OCI-LY3 (cell line): ENCODE measurements at regions not wholly inside any gene's neighbourhood (a gene's known extent, or its start where the extent isn't known, plus 50 kb on each side); places are given as distances from the start of the nearest gene placed in this dataset.

Experiments used
- H2AFZ ChIP-seq: fragments of 200-600, 300-600 bp; shearing (Covaris generic); 2 replicates; pipeline ENCODE4 v1.6.0; 2014; ENCODE audit warnings: antibody characterized with exemption, low read depth, low read length
- H3K27ac ChIP-seq: fragments of 200-600, 300-600 bp; sonication (generic); 2 replicates; pipeline ENCODE4 v1.5.1; 2014; ENCODE audit warnings: mild to moderate bottlenecking, low read length, moderate library complexity, mixed read lengths
- H3K27me3 ChIP-seq: fragments of 200-600, 300-600 bp; sonication (generic); 2 replicates; pipeline ENCODE4 v1.6.1; 2014; ENCODE audit warnings: low read depth, low read length, mixed read lengths
- H3K36me3 ChIP-seq: fragments of 200-600, 300-600 bp; sonication (generic); replicated peaks from 2 replicates; pipeline ENCODE3; 2014; ENCODE audit warnings: low read depth, low read length, mixed read lengths
- H3K4me1 ChIP-seq: fragments of 300-600, 200-600 bp; sonication (generic); 2 replicates; pipeline ENCODE4 v1.6.1; 2014; ENCODE audit warnings: low read length, mixed read lengths
- H3K4me2 ChIP-seq: fragments of 200-600, 300-600 bp; sonication (generic); 2 replicates; pipeline ENCODE4 v1.6.1; 2014; ENCODE audit warnings: low read length, mixed read lengths
- H3K4me3 ChIP-seq: fragments of 300-600, 200-600 bp; sonication (generic); 2 replicates; pipeline ENCODE4 v1.5.1; 2014; ENCODE audit warnings: antibody characterized with exemption, mild to moderate bottlenecking, low read length, moderate library complexity
- H3K79me2 ChIP-seq: fragments of 300-600, 200-600 bp; shearing (Covaris generic); 2 replicates; pipeline ENCODE4 v1.6.1; 2014; ENCODE audit warnings: mild to moderate bottlenecking, low read length, mixed read lengths
- H3K9ac ChIP-seq: fragments of 300-600, 200-600 bp; shearing (Covaris generic); 2 replicates; pipeline ENCODE4 v1.6.0; 2014; ENCODE audit warnings: mild to moderate bottlenecking, low read length, moderate library complexity
- H3K9me3 ChIP-seq: fragments of 200-600, 300-600 bp; shearing (Covaris generic); 2 replicates; pipeline ENCODE4 v1.6.1; 2014; ENCODE audit warnings: low read length, mixed read lengths; ENCODE audit not compliant: insufficient read depth
- H4K20me1 ChIP-seq: fragments of 200-600, 300-600 bp; sonication (generic); 2 replicates; pipeline ENCODE4 v1.6.1; 2016; ENCODE audit warnings: low read length, mixed read lengths; ENCODE audit not compliant: insufficient read depth
- EZH2phosphoT487 ChIP-seq: fragments of 200-600 bp; shearing (Covaris generic); IDR thresholded peaks from 2 replicates; pipeline ENCODE4 v1.6.1; 2018; ENCODE audit warnings: antibody characterized with exemption, mixed run types, low read depth
- TF ChIP-seq, protein P1 (sequence below): fragments of 200-600, 300-600 bp; sonication (generic); IDR thresholded peaks from 2 replicates; pipeline ENCODE4 v1.5.1; 2014; ENCODE audit warnings: antibody characterized with exemption, low read length, low read depth

DNA sequence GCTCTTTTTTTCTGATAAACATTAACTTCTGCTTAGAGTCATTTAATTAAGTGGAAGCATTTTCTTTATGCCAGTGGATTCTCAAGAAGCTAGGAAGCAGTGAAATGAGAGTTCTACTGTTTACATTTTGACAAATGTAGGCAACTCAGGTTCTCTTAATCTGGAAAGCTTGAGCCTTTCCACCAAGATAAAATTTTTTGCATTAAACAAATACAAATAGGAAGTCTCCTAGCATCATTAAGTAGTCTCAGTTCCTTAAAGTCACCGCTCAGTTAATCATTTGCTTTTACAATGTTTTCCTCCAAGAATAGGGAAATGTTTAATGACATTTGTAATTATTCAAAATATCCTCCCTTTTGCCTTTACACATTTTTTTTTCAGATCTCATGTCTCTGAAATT lies 290.4 kb upstream of the PDE4D start:
- H3K36me3 ChIP-seq, result no peaks in the 10 kb centered on the region
- no peak overlapping the region for H2AFZ ChIP-seq
- H3K27ac ChIP-seq, result no peak overlapping the region
- H3K4me2 ChIP-seq, result no peak overlapping the region
- H3K4me3 ChIP-seq, result no peak overlapping the region
- no peaks in the 10 kb centered on the region for H4K20me1 ChIP-seq
- peaks cover 7% of the 10 kb centered on the region for H3K4me1 ChIP-seq
- no peaks in the 10 kb centered on the region for H3K27me3 ChIP-seq
- no peaks in the 10 kb centered on the region for H3K9me3 ChIP-seq
- H3K79me2 ChIP-seq, result no peaks in the 10 kb centered on the region
- TF ChIP-seq, protein P1, sequence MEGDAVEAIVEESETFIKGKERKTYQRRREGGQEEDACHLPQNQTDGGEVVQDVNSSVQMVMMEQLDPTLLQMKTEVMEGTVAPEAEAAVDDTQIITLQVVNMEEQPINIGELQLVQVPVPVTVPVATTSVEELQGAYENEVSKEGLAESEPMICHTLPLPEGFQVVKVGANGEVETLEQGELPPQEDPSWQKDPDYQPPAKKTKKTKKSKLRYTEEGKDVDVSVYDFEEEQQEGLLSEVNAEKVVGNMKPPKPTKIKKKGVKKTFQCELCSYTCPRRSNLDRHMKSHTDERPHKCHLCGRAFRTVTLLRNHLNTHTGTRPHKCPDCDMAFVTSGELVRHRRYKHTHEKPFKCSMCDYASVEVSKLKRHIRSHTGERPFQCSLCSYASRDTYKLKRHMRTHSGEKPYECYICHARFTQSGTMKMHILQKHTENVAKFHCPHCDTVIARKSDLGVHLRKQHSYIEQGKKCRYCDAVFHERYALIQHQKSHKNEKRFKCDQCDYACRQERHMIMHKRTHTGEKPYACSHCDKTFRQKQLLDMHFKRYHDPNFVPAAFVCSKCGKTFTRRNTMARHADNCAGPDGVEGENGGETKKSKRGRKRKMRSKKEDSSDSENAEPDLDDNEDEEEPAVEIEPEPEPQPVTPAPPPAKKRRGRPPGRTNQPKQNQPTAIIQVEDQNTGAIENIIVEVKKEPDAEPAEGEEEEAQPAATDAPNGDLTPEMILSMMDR, result no peak
- TF ChIP-seq EZH2phosphoT487, result no peak
- no peak overlapping the region for H3K9ac ChIP-seq

DNA sequence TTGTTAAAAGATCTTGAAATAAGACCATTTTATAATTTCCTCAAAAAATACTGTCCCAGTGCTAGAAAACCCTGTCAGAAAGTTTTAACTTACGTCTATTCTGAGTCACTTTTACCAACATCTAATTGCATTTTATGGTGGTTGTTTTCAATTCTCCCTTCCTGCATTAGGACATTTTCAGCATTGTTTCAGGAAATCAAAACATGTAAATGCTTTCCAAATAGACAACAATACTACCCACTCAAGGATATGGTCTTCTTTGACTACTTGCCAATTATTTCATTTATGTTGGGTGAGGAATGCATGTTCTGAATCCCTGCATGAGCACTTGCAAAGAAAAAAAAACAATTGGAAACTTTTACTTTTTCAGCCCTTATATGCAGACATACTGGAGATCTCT lies 284.6 kb upstream of the PDE4D start:
- Histone ChIP-seq H2AFZ (no peak overlapping the region), H3K4me2 (no peak overlapping the region), H3K79me2 (no peaks in the 10 kb centered on the region), H3K9ac (no peak overlapping the region), H3K4me3 (no peak overlapping the region), H3K36me3 (no peaks in the 10 kb centered on the region), H3K9me3 (no peaks in the 10 kb centered on the region), H4K20me1 (no peaks in the 10 kb centered on the region), H3K4me1 (no peaks in the 10 kb centered on the region), H3K27ac (no peak overlapping the region), H3K27me3 (peaks cover 4% of the 10 kb centered on the region; the same call in 1 of the 2 replicates)
- no peak for TF ChIP-seq EZH2phosphoT487
- TF ChIP-seq, protein P1, result no peak

DNA sequence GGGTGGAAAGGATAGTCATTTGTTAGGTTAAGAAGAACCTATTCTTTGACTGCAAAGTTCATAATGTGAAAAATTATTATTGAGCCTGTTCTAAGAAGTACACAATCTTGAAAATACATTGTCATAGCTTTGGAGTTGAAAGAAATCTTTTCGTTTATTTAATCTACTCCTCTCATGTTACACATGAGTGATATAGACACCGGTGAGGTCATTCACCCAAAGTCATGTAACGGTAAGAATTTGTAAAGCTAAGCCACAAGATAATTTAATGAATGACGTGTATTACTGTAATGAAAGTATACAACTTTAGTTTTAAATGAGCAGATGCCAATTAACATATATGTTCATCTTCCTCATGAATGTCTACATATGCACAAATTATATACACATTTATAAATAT lies 284.1 kb upstream of the PDE4D start:
- H3K27ac ChIP-seq, result no peak overlapping the region
- H4K20me1 ChIP-seq, result no peaks in the 10 kb centered on the region
- no peak overlapping the region for H3K4me2 ChIP-seq
- no peaks in the 10 kb centered on the region for H3K9me3 ChIP-seq
- TF ChIP-seq, protein P1, result no peak
- no peak for TF ChIP-seq EZH2phosphoT487
- no peak overlapping the region for H3K4me3 ChIP-seq
- H3K4me1 ChIP-seq, result no peaks in the 10 kb centered on the region
- no peaks in the 10 kb centered on the region for H3K79me2 ChIP-seq
- no peak overlapping the region for H3K9ac ChIP-seq
- no peaks in the 10 kb centered on the region for H3K36me3 ChIP-seq
- H3K27me3 ChIP-seq, result peaks cover 4% of the 10 kb centered on the region; the same call in 1 of the 2 replicates
- H2AFZ ChIP-seq, result no peak overlapping the region

DNA sequence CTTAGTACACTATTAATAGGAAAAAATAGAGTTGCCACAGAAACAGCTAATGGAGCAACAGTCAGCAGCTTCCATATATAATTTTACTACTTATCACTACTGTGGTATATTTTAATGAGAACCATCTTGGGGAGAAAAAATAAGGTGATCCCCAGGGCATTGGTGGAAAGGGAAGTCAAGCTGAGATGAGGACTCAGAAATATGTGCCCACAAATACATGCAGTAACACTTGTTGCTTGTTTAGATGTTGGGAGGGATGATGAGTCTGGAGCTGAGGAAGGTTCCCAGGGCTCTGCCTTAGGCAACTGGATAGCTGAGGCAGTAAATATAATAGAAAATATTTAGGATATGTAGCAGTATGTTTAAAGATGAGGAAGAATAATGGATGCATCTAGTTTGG lies 280.1 kb upstream of the PDE4D start:
- no peaks in the 10 kb centered on the region for H3K79me2 ChIP-seq
- no peaks in the 10 kb centered on the region for H3K4me1 ChIP-seq
- H3K27ac ChIP-seq, result no peak overlapping the region
- no peak for TF ChIP-seq EZH2phosphoT487
- TF ChIP-seq, protein P1, result no peak
- H2AFZ ChIP-seq, result no peak overlapping the region
- H3K27me3 ChIP-seq, result peaks cover 4% of the 10 kb centered on the region; the same call in 1 of the 2 replicates
- no peak overlapping the region for H3K4me2 ChIP-seq
- no peaks in the 10 kb centered on the region for H3K9me3 ChIP-seq
- H3K36me3 ChIP-seq, result no peaks in the 10 kb centered on the region
- H3K4me3 ChIP-seq, result no peak overlapping the region
- no peak overlapping the region for H3K9ac ChIP-seq
- no peaks in the 10 kb centered on the region for H4K20me1 ChIP-seq
